CD4-positive, alpha-beta memory T cell (primary cell): ENCODE measurements at regions not wholly inside any gene's neighbourhood (a gene's known extent, or its start where the extent isn't known, plus 50 kb on each side); places are given as distances from the start of the nearest gene placed in this dataset.

Experiments
- CTCF ChIA-PET: fragments of 350-600 bp; sonication (Branson Sonifier 250); formaldehyde crosslinking; loops from one replicate; lab custom pipeline; 2021; ENCODE audit warnings: inconsistent platforms; ENCODE audit not compliant: partially characterized antibody; lab: Charles Lee
- POLR2A ChIA-PET: fragments of 350-600 bp; sonication (Branson Sonifier 250); formaldehyde crosslinking; loops from one replicate; lab custom pipeline; 2021; ENCODE audit not compliant: partially characterized antibody; lab: Charles Lee
- DNase-seq, 5 donors: peaks; one replicate each; pipeline versions ENCODE4 v3.0.0 to v3.0.0-alpha.2; 2020 to 2022; ENCODE audit warnings: mixed read lengths in 1 of 5
- H3K27ac ChIP-seq: one replicate; pipeline ENCODE4 v1.7.0; 2013; ENCODE audit warnings: low read depth, low read length
- H3K27me3 ChIP-seq: 2 replicates; pipeline ENCODE4 v1.7.0; 2013; ENCODE audit warnings: mild to moderate bottlenecking, low read length, moderate library complexity; ENCODE audit not compliant: insufficient read depth
- H3K36me3 ChIP-seq: 2 replicates; pipeline ENCODE4 v1.7.0; 2013; ENCODE audit warnings: mild to moderate bottlenecking, low read length, moderate library complexity; ENCODE audit not compliant: insufficient read depth
- H3K4me1 ChIP-seq: 2 replicates; pipeline ENCODE4 v1.7.0; 2013; ENCODE audit warnings: mild to moderate bottlenecking, low read length, moderate library complexity; ENCODE audit not compliant: insufficient read depth
- H3K4me3 ChIP-seq, 2 donors: one replicate each; pipeline ENCODE4 v1.7.0; 2013; ENCODE audit warnings: low read length in 2 of 2, mild to moderate bottlenecking in 1 of 2
- H3K9me3 ChIP-seq, 2 donors: one replicate each; pipeline ENCODE4 v1.7.0; 2013; ENCODE audit warnings: low read length in 2 of 2, control low read depth in 1 of 2; ENCODE audit not compliant: control insufficient read depth in 1 of 2
- H3K27ac Mint-ChIP-seq, 7 donors: one replicate each; pipeline ENCODE4 v1.8.0; 2020 to 2021; ENCODE audit warnings: mixed read lengths in 7 of 7, mild to moderate bottlenecking in 6 of 7, inconsistent platforms in 3 of 7, moderate library complexity in 3 of 7
- H3K27me3 Mint-ChIP-seq, 2 donors: one replicate each; pipeline ENCODE4 v1.8.0; 2020 to 2021; ENCODE audit warnings: mixed read lengths in 2 of 2
- H3K36me3 Mint-ChIP-seq, 2 donors: one replicate each; pipeline ENCODE4 v1.8.0; 2020 to 2021; ENCODE audit warnings: mixed read lengths in 2 of 2, inconsistent platforms in 1 of 2, mild to moderate bottlenecking in 1 of 2
- H3K4me1 Mint-ChIP-seq, 4 donors: one replicate each; pipeline ENCODE4 v1.8.0; 2020 to 2021; ENCODE audit warnings: mixed read lengths in 4 of 4, mild to moderate bottlenecking in 1 of 4
- H3K4me3 Mint-ChIP-seq, 8 donors: one replicate each; pipeline ENCODE4 v1.8.0; 2020 to 2021; ENCODE audit warnings: mixed read lengths in 8 of 8, mild to moderate bottlenecking in 7 of 8, moderate library complexity in 6 of 8, inconsistent platforms in 3 of 8
- H3K9me3 Mint-ChIP-seq, 8 donors: one replicate each; pipeline ENCODE4 v1.8.0; 2020 to 2021; ENCODE audit warnings: mixed read lengths in 8 of 8, mild to moderate bottlenecking in 5 of 8, inconsistent platforms in 3 of 8, moderate library complexity in 1 of 8
- intact Hi-C: fragments of 100-400 bp; cut with micrococcal nuclease; formaldehyde crosslinking; loops from one replicate; pipeline ENCODE4 v1.15.1; 2023

- no peaks in the 10 kb centered on the region for H3K36me3 ChIP-seq
- no peaks in the 10 kb centered on the region for H3K27me3 ChIP-seq
- Mint-ChIP-seq H3K4me3 (no peak overlapping the region), H3K27me3 (no peaks in the 10 kb centered on the region), H3K27ac (no peak overlapping the region), H3K9me3 (peaks cover 2 to 27% (median 14%) of the 10 kb centered on the region in 8 donors), H3K36me3 (peaks cover 0 to 4% of the 10 kb centered on the region in 2 donors), H3K4me1 (no peaks in the 10 kb centered on the region)
- no peak overlapping the region for H3K27ac ChIP-seq
- ChIA-PET CTCF (no interaction called here), POLR2A (no interaction called here)
- H3K4me1 ChIP-seq, result no peaks in the 10 kb centered on the region
- no peak for DNase-seq
- intact Hi-C loops, result no loop called here
- H3K4me3 ChIP-seq, result no peak overlapping the region
- no peaks in the 10 kb centered on the region for H3K9me3 ChIP-seq
Measured at GRCh38 chr11:28526406-28526751, 418.2 kb downstream of the METTL15 start.

- Histone ChIP-seq H3K27ac (no peak overlapping the region), H3K9me3 (no peaks in the 10 kb centered on the region), H3K36me3 (no peaks in the 10 kb centered on the region), H3K4me1 (no peaks in the 10 kb centered on the region), H3K4me3 (no peak overlapping the region), H3K27me3 (no peaks in the 10 kb centered on the region)
- Mint-ChIP-seq H3K36me3 (peaks cover 0 to 4% of the 10 kb centered on the region in 2 donors), H3K4me1 (no peaks in the 10 kb centered on the region), H3K9me3 (peaks cover 2 to 27% (median 14%) of the 10 kb centered on the region in 8 donors), H3K4me3 (no peak overlapping the region), H3K27ac (no peak overlapping the region), H3K27me3 (no peaks in the 10 kb centered on the region)
- CTCF ChIA-PET, result no interaction called here
- intact Hi-C loops, result no loop called here
- POLR2A ChIA-PET, result no interaction called here
- DNase-seq, result no peak
Measured at GRCh38 chr11:28525636-28526405, 417.6 kb downstream of the METTL15 start.

GRCh38 chr11:28524098-28524497 is 415.9 kb downstream of the METTL15 start:
- no peak overlapping the region for H3K27ac ChIP-seq
- Mint-ChIP-seq H3K27ac (no peak overlapping the region), H3K9me3 (peaks cover 2 to 27% (median 14%) of the 10 kb centered on the region in 8 donors), H3K4me1 (no peaks in the 10 kb centered on the region), H3K27me3 (no peaks in the 10 kb centered on the region), H3K36me3 (peaks cover 0 to 4% of the 10 kb centered on the region in 2 donors), H3K4me3 (no peak overlapping the region)
- H3K4me1 ChIP-seq, result no peaks in the 10 kb centered on the region
- intact Hi-C loops, result no loop called here
- DNase-seq, result no peak
- ChIA-PET CTCF (no interaction called here), POLR2A (no interaction called here)
- no peak overlapping the region for H3K4me3 ChIP-seq
- no peaks in the 10 kb centered on the region for H3K36me3 ChIP-seq
- H3K9me3 ChIP-seq, result no peaks in the 10 kb centered on the region
- no peaks in the 10 kb centered on the region for H3K27me3 ChIP-seq

- H3K36me3 ChIP-seq, result no peaks in the 10 kb centered on the region
- no peaks in the 10 kb centered on the region for H3K9me3 ChIP-seq
- H3K4me3 ChIP-seq, result no peak overlapping the region
- no peak for DNase-seq
- no peak overlapping the region for H3K4me3 Mint-ChIP-seq
- no peaks in the 10 kb centered on the region for H3K4me1 Mint-ChIP-seq
- no peaks in the 10 kb centered on the region for H3K27me3 ChIP-seq
- no peaks in the 10 kb centered on the region for H3K4me1 ChIP-seq
- peaks cover 2 to 17% (median 10%) of the 10 kb centered on the region in 8 donors for H3K9me3 Mint-ChIP-seq
- H3K27me3 Mint-ChIP-seq, result no peaks in the 10 kb centered on the region
- peaks cover 0 to 4% of the 10 kb centered on the region in 2 donors for H3K36me3 Mint-ChIP-seq
- no peak overlapping the region for H3K27ac Mint-ChIP-seq
- ChIA-PET CTCF (no interaction called here), POLR2A (no interaction called here)
- intact Hi-C loops, result no loop called here
- H3K27ac ChIP-seq, result no peak overlapping the region
Measured at GRCh38 chr11:28521075-28521474, 412.9 kb downstream of the METTL15 start.

- no peak overlapping the region for H3K4me3 ChIP-seq
- Mint-ChIP-seq H3K9me3 (peaks cover 2 to 15% (median 7%) of the 10 kb centered on the region in 8 donors), H3K4me3 (no peak overlapping the region), H3K4me1 (no peaks in the 10 kb centered on the region), H3K27me3 (no peaks in the 10 kb centered on the region), H3K27ac (no peak overlapping the region), H3K36me3 (peaks cover 0 to under 1% of the 10 kb centered on the region in 2 donors)
- CTCF ChIA-PET, result no interaction called here
- intact Hi-C loops, result no loop called here
- no peaks in the 10 kb centered on the region for H3K4me1 ChIP-seq
- DNase-seq, result no peak
- no peak overlapping the region for H3K27ac ChIP-seq
- H3K36me3 ChIP-seq, result no peaks in the 10 kb centered on the region
- H3K9me3 ChIP-seq, result no peaks in the 10 kb centered on the region
- POLR2A ChIA-PET, result no interaction called here
- no peaks in the 10 kb centered on the region for H3K27me3 ChIP-seq
Measured at GRCh38 chr11:28520291-28520690, 412.1 kb downstream of the METTL15 start.

GRCh38 chr11:28518825-28519224 is 410.6 kb downstream of the METTL15 start:
- Mint-ChIP-seq H3K4me3 (no peak overlapping the region), H3K36me3 (no peaks in the 10 kb centered on the region), H3K27ac (no peak overlapping the region), H3K4me1 (no peaks in the 10 kb centered on the region), H3K27me3 (no peaks in the 10 kb centered on the region), H3K9me3 (peaks cover 0 to 4% (median 2%) of the 10 kb centered on the region in 8 donors)
- no peak for DNase-seq
- no peaks in the 10 kb centered on the region for H3K9me3 ChIP-seq
- POLR2A ChIA-PET, result no interaction called here
- H3K36me3 ChIP-seq, result no peaks in the 10 kb centered on the region
- H3K27ac ChIP-seq, result no peak overlapping the region
- H3K27me3 ChIP-seq, result no peaks in the 10 kb centered on the region
- H3K4me3 ChIP-seq, result no peak overlapping the region
- intact Hi-C loops, result no loop called here
- CTCF ChIA-PET, result no interaction called here
- no peaks in the 10 kb centered on the region for H3K4me1 ChIP-seq

- ChIA-PET POLR2A (no interaction called here), CTCF (no interaction called here)
Measured at GRCh38 chr11:28517621-28518020, 409.4 kb downstream of the METTL15 start.

More at GRCh38 chr11:28517621-28518020, 409.4 kb downstream of the METTL15 start:
- Mint-ChIP-seq H3K9me3 (peaks cover 0 to 7% (median 4%) of the 10 kb centered on the region in 8 donors), H3K4me3 (no peak overlapping the region), H3K4me1 (no peaks in the 10 kb centered on the region), H3K27me3 (no peaks in the 10 kb centered on the region), H3K36me3 (no peaks in the 10 kb centered on the region), H3K27ac (no peak overlapping the region)
- Histone ChIP-seq H3K4me1 (no peaks in the 10 kb centered on the region), H3K9me3 (no peaks in the 10 kb centered on the region), H3K27me3 (no peaks in the 10 kb centered on the region), H3K4me3 (no peak overlapping the region), H3K27ac (no peak overlapping the region), H3K36me3 (no peaks in the 10 kb centered on the region)
- DNase-seq, result no peak
- intact Hi-C loops, result no loop called here
